ENCODE measurements at regions not wholly inside any gene's neighbourhood (a gene's known extent, or its start where the extent isn't known, plus 50 kb on each side); places are given as distances from the start of the nearest gene placed in this dataset.

DNA sequence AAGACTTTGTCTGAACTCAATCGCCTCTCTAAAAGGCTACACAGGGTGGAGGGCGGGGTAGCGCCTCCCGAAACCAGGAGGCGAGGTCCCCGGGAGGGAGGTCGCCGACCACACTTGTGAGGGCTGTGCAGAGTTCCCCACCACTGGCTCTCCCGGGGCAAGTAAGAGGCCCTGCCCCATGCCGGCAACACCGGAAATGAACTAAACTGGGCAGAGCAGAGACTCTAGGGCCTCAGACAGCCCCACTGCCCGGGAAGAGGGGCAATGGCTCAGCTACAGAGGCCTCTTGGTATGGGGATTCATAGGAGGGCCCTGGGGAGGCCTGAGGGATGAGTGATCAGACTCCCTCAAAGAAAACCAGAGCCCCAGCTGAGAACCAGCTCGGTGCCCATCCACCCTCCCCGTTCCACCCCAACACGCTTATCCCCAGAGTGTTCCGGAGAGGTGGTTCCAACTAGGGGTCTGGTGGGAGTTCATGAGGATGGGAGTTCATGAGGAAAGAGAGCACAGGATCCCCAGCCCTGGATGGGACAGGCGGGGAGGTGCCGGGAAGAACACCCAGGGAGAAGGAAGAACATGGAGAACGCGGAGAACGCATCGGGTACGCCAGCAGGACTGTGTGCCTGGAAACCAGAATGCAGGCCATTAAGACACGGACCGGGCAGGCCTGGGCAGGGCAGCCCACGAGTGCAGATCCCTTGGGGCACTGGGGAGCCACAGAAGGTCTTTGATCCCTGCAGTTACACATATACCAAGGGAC is 89.4 kb upstream of the MYL10 start:
- TF ChIP-seq, protein P1, sequence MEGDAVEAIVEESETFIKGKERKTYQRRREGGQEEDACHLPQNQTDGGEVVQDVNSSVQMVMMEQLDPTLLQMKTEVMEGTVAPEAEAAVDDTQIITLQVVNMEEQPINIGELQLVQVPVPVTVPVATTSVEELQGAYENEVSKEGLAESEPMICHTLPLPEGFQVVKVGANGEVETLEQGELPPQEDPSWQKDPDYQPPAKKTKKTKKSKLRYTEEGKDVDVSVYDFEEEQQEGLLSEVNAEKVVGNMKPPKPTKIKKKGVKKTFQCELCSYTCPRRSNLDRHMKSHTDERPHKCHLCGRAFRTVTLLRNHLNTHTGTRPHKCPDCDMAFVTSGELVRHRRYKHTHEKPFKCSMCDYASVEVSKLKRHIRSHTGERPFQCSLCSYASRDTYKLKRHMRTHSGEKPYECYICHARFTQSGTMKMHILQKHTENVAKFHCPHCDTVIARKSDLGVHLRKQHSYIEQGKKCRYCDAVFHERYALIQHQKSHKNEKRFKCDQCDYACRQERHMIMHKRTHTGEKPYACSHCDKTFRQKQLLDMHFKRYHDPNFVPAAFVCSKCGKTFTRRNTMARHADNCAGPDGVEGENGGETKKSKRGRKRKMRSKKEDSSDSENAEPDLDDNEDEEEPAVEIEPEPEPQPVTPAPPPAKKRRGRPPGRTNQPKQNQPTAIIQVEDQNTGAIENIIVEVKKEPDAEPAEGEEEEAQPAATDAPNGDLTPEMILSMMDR (IDR thresholded peaks at IDR 0.05), result no peak
- TF ChIP-seq POLR2A (IDR thresholded peaks at IDR 0.05), result no peak
- WGBS, 2 donors, result 73 to 81% methylated on average over 23 to 24 of the region's 26 CpGs
- H3K27ac ChIP-seq, result peak overlapping the region in 1 of 4 donors; percentile 73
- no peaks in the 10 kb centered on the region for H3K9me3 ChIP-seq
- H3K4me1 ChIP-seq, result no peaks in the 10 kb centered on the region
- DNase-seq, result no peak
- no peak overlapping the region for H3K4me3 ChIP-seq
- intact Hi-C loops (cut with DNase I), result no loop called here
- no peak for ATAC-seq
- no peaks in the 10 kb centered on the region for H3K27me3 ChIP-seq
- H3K36me3 ChIP-seq (replicated peaks in 1 of 2; ENCODE audit: insufficient read depth in 1 of 2, low read depth in 2 of 2), result no peaks in the 10 kb centered on the region

- H3K4me3 ChIP-seq, result no peak overlapping the region
- no peaks in the 10 kb centered on the region for H3K36me3 ChIP-seq (replicated peaks in 1 of 2; ENCODE audit: insufficient read depth in 1 of 2, low read depth in 2 of 2)
- no peak for DNase-seq
- no peak for TF ChIP-seq POLR2A (IDR thresholded peaks at IDR 0.05)
- TF ChIP-seq, protein P1 (IDR thresholded peaks at IDR 0.05), result no peak
- H3K4me1 ChIP-seq, result no peaks in the 10 kb centered on the region
- 69 to 73% methylated on average over 9 of the region's 9 CpGs for WGBS, 2 donors
- no peak overlapping the region for H3K27ac ChIP-seq
- H3K27me3 ChIP-seq, result no peaks in the 10 kb centered on the region
- no peak for ATAC-seq
- no peaks in the 10 kb centered on the region for H3K9me3 ChIP-seq
- intact Hi-C loops (cut with DNase I), result no loop called here
These were observed 90.0 kb upstream of the MYL10 start for GRCh38 chr7:101719123-101719470.

- no peak for ATAC-seq
- H3K27ac ChIP-seq, result no peak overlapping the region
- no peaks in the 10 kb centered on the region for H3K27me3 ChIP-seq
- no peak for DNase-seq
- no peak overlapping the region for H3K4me3 ChIP-seq
- H3K9me3 ChIP-seq, result no peaks in the 10 kb centered on the region
- no peaks in the 10 kb centered on the region for H3K36me3 ChIP-seq (replicated peaks in 1 of 2; ENCODE audit: insufficient read depth in 1 of 2, low read depth in 2 of 2)
- TF ChIP-seq, protein P1 (IDR thresholded peaks at IDR 0.05), result no peak
- TF ChIP-seq POLR2A (IDR thresholded peaks at IDR 0.05), result no peak
- WGBS, 2 donors, result 63 to 70% methylated on average over 4 to 5 of the region's 5 CpGs
- no peaks in the 10 kb centered on the region for H3K4me1 ChIP-seq
- intact Hi-C loops (cut with DNase I), result no loop called here
These were observed 91.2 kb upstream of the MYL10 start for GRCh38 chr7:101720324-101720723.

- DNase-seq, result no peak
- no peaks in the 10 kb centered on the region for H3K36me3 ChIP-seq (replicated peaks in 1 of 2; ENCODE audit: insufficient read depth in 1 of 2, low read depth in 2 of 2)
- intact Hi-C loops (cut with DNase I), result no loop called here
- H3K27ac ChIP-seq, result no peak overlapping the region
- H3K27me3 ChIP-seq, result no peaks in the 10 kb centered on the region
- no peaks in the 10 kb centered on the region for H3K9me3 ChIP-seq
- no peak for TF ChIP-seq POLR2A (IDR thresholded peaks at IDR 0.05)
- TF ChIP-seq, protein P1 (IDR thresholded peaks at IDR 0.05), result no peak
- no peak for ATAC-seq
- no peak overlapping the region for H3K4me3 ChIP-seq
- H3K4me1 ChIP-seq, result no peaks in the 10 kb centered on the region
- WGBS, 2 donors, result 77 to 81% methylated on average over 20 to 21 of the region's 21 CpGs
These were observed 93.2 kb upstream of the MYL10 start for GRCh38 chr7:101722247-101722646.

- Histone ChIP-seq H3K4me3 (no peak overlapping the region), H3K4me1 (no peaks in the 10 kb centered on the region), H3K9me3 (no peaks in the 10 kb centered on the region), H3K27ac (no peak overlapping the region), H3K36me3 (replicated peaks in 1 of 2; ENCODE audit: insufficient read depth in 1 of 2, low read depth in 2 of 2) (no peaks in the 10 kb centered on the region), H3K27me3 (no peaks in the 10 kb centered on the region)
- intact Hi-C loops (cut with DNase I), result no loop called here
- 88% methylated on average over 1 of the region's 1 CpG; no CpG with 5 or more reads in 1 of the 2 donors for WGBS, 2 donors
- DNase-seq, result no peak
- TF ChIP-seq POLR2A (IDR thresholded peaks at IDR 0.05), result no peak
- TF ChIP-seq, protein P1 (IDR thresholded peaks at IDR 0.05), result no peak
- ATAC-seq, result no peak
These were observed 93.6 kb upstream of the CUX1 start for GRCh38 chr7:101723835-101724234.

Measured in body of pancreas (tissue), 4 donors.